Liver (tissue), 3 donors: ENCODE measurements at regions not wholly inside any gene's neighbourhood (a gene's known extent, or its start where the extent isn't known, plus 50 kb on each side); places are given as distances from the start of the nearest gene placed in this dataset.

Source experiments
- ATF3 ChIP-seq: IDR thresholded peaks from 2 replicates; pipeline ENCODE4 v1.6.1; 2016; ENCODE audit warnings: antibody characterized with exemption
- CTCF ChIP-seq: fragments of 150-350 bp; IDR thresholded peaks from 2 replicates; pipeline ENCODE4 v1.5.1; 2017; ENCODE audit warnings: improper control_type of control experiment, low read depth, low read length; ENCODE audit not compliant: missing input control
- EGR1 ChIP-seq, 2 donors: IDR thresholded peaks; 2 replicates each; pipeline ENCODE4 v1.6.1; 2016 to 2018; ENCODE audit warnings: antibody characterized with exemption in 2 of 2, low read depth in 2 of 2
- FOXA1 ChIP-seq: IDR thresholded peaks from 2 replicates; pipeline ENCODE4 v1.6.1; 2016; ENCODE audit warnings: antibody characterized with exemption
- GABPA ChIP-seq, 2 donors: IDR thresholded peaks in 1 of 2; conservative IDR thresholded peaks in 1 of 2; 2 replicates each; pipeline ENCODE4 v1.6.1; 2016; ENCODE audit warnings: antibody characterized with exemption in 2 of 2, mild to moderate bottlenecking in 1 of 2, moderate library complexity in 1 of 2
- HNF4G ChIP-seq: IDR thresholded peaks from 2 replicates; pipeline ENCODE4 v1.6.1; 2016; ENCODE audit warnings: antibody characterized with exemption
- JUND ChIP-seq, 2 donors: IDR thresholded peaks; 2 replicates each; pipeline ENCODE4 v1.6.1; 2016; ENCODE audit warnings: antibody characterized with exemption in 2 of 2
- RAD21 ChIP-seq, 2 donors: IDR thresholded peaks; 2 replicates each; pipeline ENCODE4 v1.6.1; 2016; ENCODE audit warnings: antibody characterized with exemption in 2 of 2, mild to moderate bottlenecking in 2 of 2
- REST ChIP-seq: IDR thresholded peaks from 2 replicates; pipeline ENCODE4 v1.6.1; 2016; ENCODE audit warnings: antibody characterized with exemption, mild to moderate bottlenecking
- TAF1 ChIP-seq: conservative IDR thresholded peaks from 2 replicates; pipeline ENCODE4 v1.6.1; 2016; ENCODE audit warnings: antibody characterized with exemption, mild to moderate bottlenecking
- YY1 ChIP-seq: IDR thresholded peaks from 2 replicates; pipeline ENCODE4 v1.6.1; 2016; ENCODE audit warnings: antibody characterized with exemption, mild to moderate bottlenecking
- ZBTB33 ChIP-seq: IDR thresholded peaks from 2 replicates; pipeline ENCODE4 v1.6.1; 2016; ENCODE audit warnings: antibody characterized with exemption
- TF ChIP-seq, protein P1 (sequence below): IDR thresholded peaks from 2 replicates; pipeline ENCODE4 v1.6.1; 2016; ENCODE audit warnings: antibody characterized with exemption
- donor health status: healthy.
- donor health status: healthy.

GRCh38 chr7:142457146-142457703, 199.4 kb upstream of the PRSS58 start:
- TF ChIP-seq CTCF (no peak), ZBTB33 (no peak), RAD21 (IDR thresholded peaks at IDR 0.05) (no peak), REST (no peak), YY1 (no peak), JUND (IDR thresholded peaks at IDR 0.05) (no peak), TAF1 (no peak), ATF3 (no peak), HNF4G (no peak), EGR1 (IDR thresholded peaks at IDR 0.05; ENCODE audit: low read depth in 2 of 2) (no peak), FOXA1 (no peak), GABPA (IDR thresholded peaks at IDR 0.05 in 1 of 2, conservative IDR thresholded peaks at IDR 0.05 in 1 of 2) (no peak)
- TF ChIP-seq, protein P1, sequence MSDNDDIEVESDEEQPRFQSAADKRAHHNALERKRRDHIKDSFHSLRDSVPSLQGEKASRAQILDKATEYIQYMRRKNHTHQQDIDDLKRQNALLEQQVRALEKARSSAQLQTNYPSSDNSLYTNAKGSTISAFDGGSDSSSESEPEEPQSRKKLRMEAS = no peak
